HG03575 (cell line): ENCODE measurements at regions not wholly inside any gene's neighbourhood (a gene's known extent, or its start where the extent isn't known, plus 50 kb on each side); places are given as distances from the start of the nearest gene placed in this dataset.

Experiments used
- ATAC-seq: cut with Tn5 transposase; IDR thresholded peaks from one replicate; pipeline ENCODE4 v1.9.1; 2021; ENCODE audit not compliant: unreplicated experiment, insufficient number of reproducible peaks, low FRiP score; ENCODE audit errors: extremely low read depth

GRCh38 chr2:12990523-12990922 is 273.8 kb downstream of the TRIB2 start:
- ATAC-seq: no peak

GRCh38 chr2:12998685-12999084 is 281.9 kb downstream of the TRIB2 start:
- ATAC-seq: no peak

- no peak for ATAC-seq
These were observed 284.1 kb downstream of the TRIB2 start for GRCh38 chr2:13000664-13001363.

- ATAC-seq: no peak
These were observed 284.7 kb downstream of the TRIB2 start for GRCh38 chr2:13001408-13001807.

GRCh38 chr2:13002536-13003331 is 286.0 kb downstream of the TRIB2 start:
- no peak for ATAC-seq

- no peak for ATAC-seq
These were observed 286.8 kb downstream of the TRIB2 start for GRCh38 chr2:13003500-13003899.

GRCh38 chr2:13005048-13005447 is 288.3 kb downstream of the TRIB2 start:
- ATAC-seq: no peak

GRCh38 chr2:13005761-13006335 is 289.1 kb downstream of the TRIB2 start:
- ATAC-seq: no peak

GRCh38 chr2:13006426-13006825 is 289.7 kb downstream of the TRIB2 start:
- no peak for ATAC-seq

- ATAC-seq: no peak
These were observed 290.3 kb downstream of the TRIB2 start for GRCh38 chr2:13006829-13007717.

- no peak for ATAC-seq
These were observed 292.4 kb downstream of the TRIB2 start for GRCh38 chr2:13009027-13009642.

- no peak for ATAC-seq
These were observed 293.5 kb downstream of the TRIB2 start for GRCh38 chr2:13010283-13010682.

GRCh38 chr2:13014783-13015182 is 298.0 kb downstream of the TRIB2 start:
- no peak for ATAC-seq

GRCh38 chr2:13015532-13016320 is 299.0 kb downstream of the TRIB2 start:
- ATAC-seq: no peak

GRCh38 chr2:13018490-13018889 is 301.8 kb downstream of the TRIB2 start:
- no peak for ATAC-seq

GRCh38 chr2:13019781-13020180 is 303.0 kb downstream of the TRIB2 start:
- ATAC-seq: no peak

- no peak for ATAC-seq
These were observed 303.7 kb downstream of the TRIB2 start for GRCh38 chr2:13020469-13020868.

- no peak for ATAC-seq
These were observed 304.8 kb downstream of the TRIB2 start for GRCh38 chr2:13021470-13021957.
